ENCODE measurements at regions not wholly inside any gene's neighbourhood (a gene's known extent, or its start where the extent isn't known, plus 50 kb on each side); places are given as distances from the start of the nearest gene placed in this dataset.

DNA sequence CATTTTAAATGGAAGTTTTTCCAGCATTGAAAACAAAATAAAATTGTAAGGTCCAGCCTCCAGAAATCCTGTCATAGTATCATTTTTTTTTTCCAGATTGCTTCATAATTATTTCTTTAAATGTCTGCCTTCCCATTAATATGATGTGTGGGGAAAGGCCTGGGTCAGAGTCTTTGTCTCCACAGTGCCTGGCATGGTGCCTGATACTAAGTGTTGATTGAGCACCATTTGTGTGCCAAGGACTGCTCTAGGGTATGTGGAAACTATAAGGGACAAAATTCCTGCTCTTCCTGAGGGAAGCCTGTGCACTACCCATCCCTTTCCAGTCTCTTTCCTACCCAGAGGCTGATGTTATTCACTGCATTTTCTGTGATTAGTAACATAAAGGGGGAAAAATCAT lies 53.1 kb upstream of the BEND4 start:
- DNase-seq (ENCODE audit: low read depth) = no peak
- TF ChIP-seq, protein P1, sequence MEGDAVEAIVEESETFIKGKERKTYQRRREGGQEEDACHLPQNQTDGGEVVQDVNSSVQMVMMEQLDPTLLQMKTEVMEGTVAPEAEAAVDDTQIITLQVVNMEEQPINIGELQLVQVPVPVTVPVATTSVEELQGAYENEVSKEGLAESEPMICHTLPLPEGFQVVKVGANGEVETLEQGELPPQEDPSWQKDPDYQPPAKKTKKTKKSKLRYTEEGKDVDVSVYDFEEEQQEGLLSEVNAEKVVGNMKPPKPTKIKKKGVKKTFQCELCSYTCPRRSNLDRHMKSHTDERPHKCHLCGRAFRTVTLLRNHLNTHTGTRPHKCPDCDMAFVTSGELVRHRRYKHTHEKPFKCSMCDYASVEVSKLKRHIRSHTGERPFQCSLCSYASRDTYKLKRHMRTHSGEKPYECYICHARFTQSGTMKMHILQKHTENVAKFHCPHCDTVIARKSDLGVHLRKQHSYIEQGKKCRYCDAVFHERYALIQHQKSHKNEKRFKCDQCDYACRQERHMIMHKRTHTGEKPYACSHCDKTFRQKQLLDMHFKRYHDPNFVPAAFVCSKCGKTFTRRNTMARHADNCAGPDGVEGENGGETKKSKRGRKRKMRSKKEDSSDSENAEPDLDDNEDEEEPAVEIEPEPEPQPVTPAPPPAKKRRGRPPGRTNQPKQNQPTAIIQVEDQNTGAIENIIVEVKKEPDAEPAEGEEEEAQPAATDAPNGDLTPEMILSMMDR (IDR thresholded peaks at IDR 0.05; ENCODE audit: insufficient read depth, low read depth, low read length, missing control alignments) = no peak
- H3K4me3 ChIP-seq (ENCODE audit: low read depth, low read length) = no peak overlapping the region

DNA sequence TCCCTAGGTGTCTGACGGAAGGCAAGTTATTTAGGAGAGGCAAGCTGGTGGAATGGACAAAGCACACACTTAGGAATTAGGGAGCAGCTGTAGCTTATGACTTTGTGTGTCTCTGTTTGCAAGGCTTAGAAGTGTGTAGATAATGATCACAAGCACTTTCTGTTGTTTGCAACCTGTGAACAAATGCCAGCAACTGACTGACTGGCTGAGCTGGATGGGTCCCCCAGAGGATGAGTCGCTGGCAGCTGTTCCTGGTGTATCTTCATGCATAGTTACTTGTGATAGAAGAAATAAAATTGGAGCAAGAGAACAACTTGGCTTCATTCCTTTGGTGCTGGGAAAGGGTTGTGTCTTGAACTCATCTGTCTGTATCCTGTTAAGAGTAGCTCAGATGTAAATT lies 64.2 kb upstream of the BEND4 start:
- DNase-seq (ENCODE audit: low read depth) = no peak
- H3K4me3 ChIP-seq (ENCODE audit: low read depth, low read length) = no peak overlapping the region
- TF ChIP-seq, protein P1 (IDR thresholded peaks at IDR 0.05; ENCODE audit: insufficient read depth, low read depth, low read length, missing control alignments) = no peak

DNA sequence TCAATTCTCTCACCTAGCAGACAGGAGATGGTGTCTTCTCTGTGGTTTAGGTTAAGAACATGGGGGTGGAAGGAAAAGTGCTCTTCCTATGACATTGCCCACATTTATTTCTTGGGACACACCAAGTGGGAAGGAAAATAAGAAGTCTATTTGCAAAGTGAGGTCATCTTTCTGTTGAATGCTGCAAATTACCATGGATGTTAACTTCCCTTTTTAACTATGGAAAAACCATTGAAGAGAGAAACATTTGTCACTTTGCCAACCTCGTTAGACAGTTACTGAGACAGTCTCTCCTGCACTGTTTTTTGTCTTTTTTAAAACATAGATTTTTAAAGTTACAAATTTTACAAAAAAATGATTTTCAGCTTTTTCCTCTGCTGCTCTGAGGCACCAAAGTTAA lies 72.8 kb upstream of the BEND4 start:
- no peak overlapping the region for H3K4me3 ChIP-seq (ENCODE audit: low read depth, low read length)
- TF ChIP-seq, protein P1 (IDR thresholded peaks at IDR 0.05; ENCODE audit: insufficient read depth, low read depth, low read length, missing control alignments) = no peak
- no peak for DNase-seq (ENCODE audit: low read depth)

DNA sequence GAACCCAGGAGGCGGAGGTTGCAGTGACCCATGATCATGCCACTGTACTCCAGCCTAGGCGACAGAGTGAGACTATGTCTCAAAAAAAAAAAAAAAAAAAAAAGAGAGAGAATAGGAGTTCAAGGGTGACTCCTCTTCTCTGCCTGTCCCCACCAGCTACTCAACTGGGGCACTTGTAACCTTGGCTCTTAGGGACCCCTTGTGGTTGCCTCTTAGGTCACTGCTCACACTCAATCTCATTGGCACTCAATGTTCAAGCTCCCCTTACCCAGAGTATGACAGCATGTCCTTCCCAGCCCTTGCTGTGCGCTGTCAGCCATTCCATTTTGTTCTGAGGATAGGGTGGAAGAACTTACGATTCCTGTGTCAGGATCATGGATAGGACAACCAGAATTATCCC lies 82.4 kb upstream of the BEND4 start:
- TF ChIP-seq, protein P1 (IDR thresholded peaks at IDR 0.05; ENCODE audit: insufficient read depth, low read depth, low read length, missing control alignments) = no peak
- H3K4me3 ChIP-seq (ENCODE audit: low read depth, low read length) = no peak overlapping the region
- DNase-seq (ENCODE audit: low read depth) = no peak

DNA sequence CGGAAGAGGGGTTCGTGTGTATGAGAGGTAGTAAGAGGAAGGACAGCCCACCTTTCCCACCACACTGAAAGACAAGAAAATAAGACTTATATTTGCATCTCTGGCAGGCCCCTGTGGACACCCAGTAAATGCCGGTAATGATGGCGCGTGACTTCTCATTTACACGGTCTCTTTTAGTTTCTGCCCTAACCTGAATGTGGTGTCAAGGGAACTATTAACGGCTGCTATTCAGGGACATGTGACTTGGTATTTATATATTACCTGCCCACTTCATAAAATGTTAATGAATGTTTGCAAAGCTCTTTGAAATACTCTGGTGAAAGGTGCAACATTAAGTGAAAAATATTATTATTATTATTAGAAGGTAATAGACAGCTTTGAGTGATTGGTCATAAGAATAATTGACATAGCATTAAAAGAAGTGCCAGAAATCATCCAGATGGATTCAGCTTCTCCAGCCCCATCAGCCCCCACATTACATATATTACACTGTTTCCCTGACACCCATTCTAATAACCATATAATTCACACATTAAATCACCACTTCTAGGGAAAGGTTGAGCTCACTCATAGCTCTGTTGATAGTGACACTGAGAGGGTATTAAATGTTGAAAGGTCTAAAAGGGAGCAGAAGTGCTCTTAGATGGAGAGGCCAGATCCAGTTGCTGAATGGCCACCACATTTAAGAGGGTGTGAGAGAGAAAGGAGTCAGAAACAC lies 83.0 kb upstream of the BEND4 start:
- no peak overlapping the region for H3K4me3 ChIP-seq (ENCODE audit: low read depth, low read length)
- TF ChIP-seq, protein P1 (IDR thresholded peaks at IDR 0.05; ENCODE audit: insufficient read depth, low read depth, low read length, missing control alignments) = no peak
- no peak for DNase-seq (ENCODE audit: low read depth)

DNA sequence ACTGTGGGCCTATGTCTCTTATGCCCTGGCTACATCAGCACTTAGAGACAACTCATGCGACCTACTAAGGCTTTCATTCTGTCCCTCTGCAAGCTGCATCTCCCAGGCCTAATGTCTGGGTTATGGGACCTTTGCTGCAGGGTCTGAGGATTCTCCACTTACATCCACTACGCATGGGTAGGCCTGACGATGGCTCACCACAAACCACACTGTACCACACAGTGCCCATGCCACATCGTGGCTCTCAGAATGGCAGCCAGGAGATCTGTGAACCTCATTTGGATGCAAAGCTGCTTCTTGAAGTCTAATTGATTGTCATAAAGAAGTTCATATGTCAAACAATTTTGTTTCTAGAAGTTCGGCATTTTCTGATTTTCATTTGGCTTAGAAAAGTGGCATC lies 84.6 kb upstream of the BEND4 start:
- H3K4me3 ChIP-seq (ENCODE audit: low read depth, low read length) = no peak overlapping the region
- DNase-seq (ENCODE audit: low read depth) = no peak
- TF ChIP-seq, protein P1 (IDR thresholded peaks at IDR 0.05; ENCODE audit: insufficient read depth, low read depth, low read length, missing control alignments) = no peak

DNA sequence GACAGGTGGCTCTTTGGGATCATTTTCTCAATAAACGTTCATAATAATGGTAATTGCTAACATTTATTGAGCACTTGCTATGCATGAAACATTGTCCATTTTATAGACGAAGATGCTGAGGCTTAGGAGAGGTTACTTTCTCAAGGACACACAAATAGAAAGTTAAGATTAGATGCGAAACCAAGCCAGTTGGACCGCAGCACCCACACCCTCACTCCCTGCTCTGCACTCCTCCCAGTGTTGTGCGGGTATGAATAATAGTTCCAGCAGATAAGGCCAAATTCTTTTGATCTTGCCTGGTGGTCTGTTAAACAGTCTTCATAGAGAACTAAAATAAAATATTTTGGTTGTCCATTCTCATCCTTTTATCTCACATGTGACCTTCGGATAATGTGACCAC lies 85.0 kb upstream of the BEND4 start:
- H3K4me3 ChIP-seq (ENCODE audit: low read depth, low read length) = no peak overlapping the region
- no peak for DNase-seq (ENCODE audit: low read depth)
- TF ChIP-seq, protein P1 (IDR thresholded peaks at IDR 0.05; ENCODE audit: insufficient read depth, low read depth, low read length, missing control alignments) = no peak
